Body of pancreas (tissue), 4 donors: ENCODE measurements at regions not wholly inside any gene's neighbourhood (a gene's known extent, or its start where the extent isn't known, plus 50 kb on each side); places are given as distances from the start of the nearest gene placed in this dataset.

Source experiments
- POLR2A ChIP-seq, 3 donors: fragments of 450-650 bp; IDR thresholded peaks; one replicate each; pipeline ENCODE4 v1.6.1; 2016; ENCODE audit warnings: antibody characterized with exemption in 3 of 3, mild to moderate bottlenecking in 2 of 3
- TF ChIP-seq, protein P1 (sequence below), 7 experiments: fragments of 450-650 bp in 4 of 7; fragments of 200-600 bp in 3 of 7; sonication (generic) in 3 of 7; IDR thresholded peaks; one replicate each; pipeline ENCODE4 v1.5.1; 2016 to 2019; ENCODE audit warnings: antibody characterized with exemption in 7 of 7

DNA sequence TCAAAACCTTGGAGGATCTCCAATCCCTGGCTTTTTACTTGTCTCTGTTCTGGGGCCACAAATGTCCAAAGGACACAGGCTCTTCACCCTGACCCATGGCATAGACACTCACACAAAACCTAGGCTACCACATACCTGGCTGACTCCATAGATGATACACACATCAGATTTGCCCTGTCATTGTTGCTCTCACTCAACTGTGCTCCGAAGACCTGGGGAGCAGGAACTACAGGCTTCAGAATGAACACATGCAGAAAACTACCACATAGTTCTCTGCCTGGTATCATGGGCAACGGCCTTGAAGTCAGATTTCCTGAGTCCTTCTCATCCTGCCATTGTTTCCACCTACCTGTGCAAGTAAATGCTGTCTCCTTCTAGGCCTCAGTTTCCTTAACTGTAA, 226.2 kb downstream of the KIF4B start:
- TF ChIP-seq POLR2A (IDR thresholded peaks at IDR 0.05): no peak
- TF ChIP-seq, protein P1, sequence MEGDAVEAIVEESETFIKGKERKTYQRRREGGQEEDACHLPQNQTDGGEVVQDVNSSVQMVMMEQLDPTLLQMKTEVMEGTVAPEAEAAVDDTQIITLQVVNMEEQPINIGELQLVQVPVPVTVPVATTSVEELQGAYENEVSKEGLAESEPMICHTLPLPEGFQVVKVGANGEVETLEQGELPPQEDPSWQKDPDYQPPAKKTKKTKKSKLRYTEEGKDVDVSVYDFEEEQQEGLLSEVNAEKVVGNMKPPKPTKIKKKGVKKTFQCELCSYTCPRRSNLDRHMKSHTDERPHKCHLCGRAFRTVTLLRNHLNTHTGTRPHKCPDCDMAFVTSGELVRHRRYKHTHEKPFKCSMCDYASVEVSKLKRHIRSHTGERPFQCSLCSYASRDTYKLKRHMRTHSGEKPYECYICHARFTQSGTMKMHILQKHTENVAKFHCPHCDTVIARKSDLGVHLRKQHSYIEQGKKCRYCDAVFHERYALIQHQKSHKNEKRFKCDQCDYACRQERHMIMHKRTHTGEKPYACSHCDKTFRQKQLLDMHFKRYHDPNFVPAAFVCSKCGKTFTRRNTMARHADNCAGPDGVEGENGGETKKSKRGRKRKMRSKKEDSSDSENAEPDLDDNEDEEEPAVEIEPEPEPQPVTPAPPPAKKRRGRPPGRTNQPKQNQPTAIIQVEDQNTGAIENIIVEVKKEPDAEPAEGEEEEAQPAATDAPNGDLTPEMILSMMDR (IDR thresholded peaks at IDR 0.05): no peak
